Transverse colon (tissue), 4 donors: ENCODE measurements at regions not wholly inside any gene's neighbourhood (a gene's known extent, or its start where the extent isn't known, plus 50 kb on each side); places are given as distances from the start of the nearest gene placed in this dataset.

Source experiments
- EP300 ChIP-seq: sonication (generic); formaldehyde crosslinking; IDR thresholded peaks from one replicate; pipeline ENCODE4 v1.6.1; 2017; ENCODE audit warnings: antibody characterized with exemption, low read depth
- POLR2A ChIP-seq: fragments of 450-650 bp; IDR thresholded peaks from one replicate; pipeline ENCODE4 v1.6.1; 2016; ENCODE audit warnings: antibody characterized with exemption, mild to moderate bottlenecking, moderate library complexity
- POLR2AphosphoS5 ChIP-seq, 3 donors: sonication (generic); formaldehyde crosslinking; IDR thresholded peaks; one replicate each; pipeline ENCODE4 v1.6.1; 2016; ENCODE audit warnings: antibody characterized with exemption in 3 of 3
- TF ChIP-seq, protein P1 (sequence below), 5 experiments: fragments of 200-600 bp in 3 of 5; fragments of 450-650 bp in 2 of 5; sonication (generic) in 3 of 5; IDR thresholded peaks; 1 replicate in 2 of 5; 2 replicates in 3 of 5; pipeline ENCODE4 v1.5.1; 2016 to 2017; ENCODE audit warnings: antibody characterized with exemption in 5 of 5, inconsistent platforms in 3 of 5, mild to moderate bottlenecking in 2 of 5, moderate library complexity in 1 of 5

DNA sequence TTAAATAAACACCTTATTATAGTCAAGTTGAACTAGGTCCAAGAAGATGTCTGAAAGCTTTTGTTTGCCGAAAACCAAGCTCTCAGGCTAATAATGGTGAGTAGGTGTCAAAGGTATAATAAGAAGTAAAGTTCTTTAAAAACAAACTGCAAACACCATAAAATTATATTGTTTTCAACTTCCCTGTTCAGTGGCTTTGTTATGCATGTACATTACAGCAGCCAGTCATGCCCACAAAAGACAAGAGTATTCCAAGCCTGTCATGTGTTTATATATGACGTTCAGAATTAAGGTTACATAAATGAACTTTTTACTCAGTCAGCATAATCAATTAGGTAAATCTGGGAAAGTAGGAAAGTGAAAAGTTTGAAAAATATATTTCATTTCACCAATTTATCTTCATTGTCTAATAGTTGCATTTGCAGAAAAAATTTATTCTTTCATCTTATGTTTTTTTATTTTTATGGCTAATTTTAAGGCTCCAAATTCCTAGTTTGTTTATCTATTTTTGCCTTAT, 928.7 kb upstream of the SOX9 start:
- TF ChIP-seq, protein P1, sequence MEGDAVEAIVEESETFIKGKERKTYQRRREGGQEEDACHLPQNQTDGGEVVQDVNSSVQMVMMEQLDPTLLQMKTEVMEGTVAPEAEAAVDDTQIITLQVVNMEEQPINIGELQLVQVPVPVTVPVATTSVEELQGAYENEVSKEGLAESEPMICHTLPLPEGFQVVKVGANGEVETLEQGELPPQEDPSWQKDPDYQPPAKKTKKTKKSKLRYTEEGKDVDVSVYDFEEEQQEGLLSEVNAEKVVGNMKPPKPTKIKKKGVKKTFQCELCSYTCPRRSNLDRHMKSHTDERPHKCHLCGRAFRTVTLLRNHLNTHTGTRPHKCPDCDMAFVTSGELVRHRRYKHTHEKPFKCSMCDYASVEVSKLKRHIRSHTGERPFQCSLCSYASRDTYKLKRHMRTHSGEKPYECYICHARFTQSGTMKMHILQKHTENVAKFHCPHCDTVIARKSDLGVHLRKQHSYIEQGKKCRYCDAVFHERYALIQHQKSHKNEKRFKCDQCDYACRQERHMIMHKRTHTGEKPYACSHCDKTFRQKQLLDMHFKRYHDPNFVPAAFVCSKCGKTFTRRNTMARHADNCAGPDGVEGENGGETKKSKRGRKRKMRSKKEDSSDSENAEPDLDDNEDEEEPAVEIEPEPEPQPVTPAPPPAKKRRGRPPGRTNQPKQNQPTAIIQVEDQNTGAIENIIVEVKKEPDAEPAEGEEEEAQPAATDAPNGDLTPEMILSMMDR (IDR thresholded peaks at IDR 0.05): no peak
- TF ChIP-seq POLR2A (no peak), EP300 (no peak), POLR2AphosphoS5 (IDR thresholded peaks at IDR 0.05) (no peak)
